ENCODE measurements at regions not wholly inside any gene's neighbourhood (a gene's known extent, or its start where the extent isn't known, plus 50 kb on each side); places are given as distances from the start of the nearest gene placed in this dataset.

DNA sequence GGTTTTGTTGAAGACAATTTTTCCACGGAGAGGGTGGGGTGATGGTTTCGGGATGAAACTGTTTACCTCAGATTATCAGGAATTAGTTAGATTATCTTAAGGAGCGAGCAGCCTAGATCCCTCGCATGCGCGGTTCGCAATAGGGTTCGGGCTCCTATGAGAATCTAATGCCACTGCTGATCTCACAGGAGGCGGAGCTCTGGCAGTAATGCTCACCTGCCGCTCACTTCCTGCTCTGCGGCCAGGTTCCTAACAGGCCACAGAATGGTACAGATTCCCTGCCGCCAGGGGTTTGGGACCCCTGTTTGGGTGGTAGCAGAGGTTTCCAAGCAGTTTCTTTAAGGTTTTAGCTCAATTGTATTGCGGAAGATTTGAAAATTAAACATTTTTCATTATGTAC, 439.8 kb upstream of the OR4E1 start:
- no peak for TF ChIP-seq SIN3A (IDR thresholded peaks at IDR 0.05; ENCODE audit: borderline replicate concordance, insufficient read depth, low read length)
- TF ChIP-seq, protein P1, sequence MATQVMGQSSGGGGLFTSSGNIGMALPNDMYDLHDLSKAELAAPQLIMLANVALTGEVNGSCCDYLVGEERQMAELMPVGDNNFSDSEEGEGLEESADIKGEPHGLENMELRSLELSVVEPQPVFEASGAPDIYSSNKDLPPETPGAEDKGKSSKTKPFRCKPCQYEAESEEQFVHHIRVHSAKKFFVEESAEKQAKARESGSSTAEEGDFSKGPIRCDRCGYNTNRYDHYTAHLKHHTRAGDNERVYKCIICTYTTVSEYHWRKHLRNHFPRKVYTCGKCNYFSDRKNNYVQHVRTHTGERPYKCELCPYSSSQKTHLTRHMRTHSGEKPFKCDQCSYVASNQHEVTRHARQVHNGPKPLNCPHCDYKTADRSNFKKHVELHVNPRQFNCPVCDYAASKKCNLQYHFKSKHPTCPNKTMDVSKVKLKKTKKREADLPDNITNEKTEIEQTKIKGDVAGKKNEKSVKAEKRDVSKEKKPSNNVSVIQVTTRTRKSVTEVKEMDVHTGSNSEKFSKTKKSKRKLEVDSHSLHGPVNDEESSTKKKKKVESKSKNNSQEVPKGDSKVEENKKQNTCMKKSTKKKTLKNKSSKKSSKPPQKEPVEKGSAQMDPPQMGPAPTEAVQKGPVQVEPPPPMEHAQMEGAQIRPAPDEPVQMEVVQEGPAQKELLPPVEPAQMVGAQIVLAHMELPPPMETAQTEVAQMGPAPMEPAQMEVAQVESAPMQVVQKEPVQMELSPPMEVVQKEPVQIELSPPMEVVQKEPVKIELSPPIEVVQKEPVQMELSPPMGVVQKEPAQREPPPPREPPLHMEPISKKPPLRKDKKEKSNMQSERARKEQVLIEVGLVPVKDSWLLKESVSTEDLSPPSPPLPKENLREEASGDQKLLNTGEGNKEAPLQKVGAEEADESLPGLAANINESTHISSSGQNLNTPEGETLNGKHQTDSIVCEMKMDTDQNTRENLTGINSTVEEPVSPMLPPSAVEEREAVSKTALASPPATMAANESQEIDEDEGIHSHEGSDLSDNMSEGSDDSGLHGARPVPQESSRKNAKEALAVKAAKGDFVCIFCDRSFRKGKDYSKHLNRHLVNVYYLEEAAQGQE (IDR thresholded peaks at IDR 0.05; ENCODE audit: insufficient read depth in 1 of 2, low read depth in 2 of 2, low read length in 2 of 2), result no peak

Data from PFSK-1 (cell line).